Panc1 (cell line): ENCODE measurements at regions not wholly inside any gene's neighbourhood (a gene's known extent, or its start where the extent isn't known, plus 50 kb on each side); places are given as distances from the start of the nearest gene placed in this dataset.

ENCODE experiments used
- ATAC-seq: fragments of 200-7000 bp; cut with Tn5 transposase; 2 replicates; pipeline ENCODE4 v1.9.1; 2020; ENCODE audit warnings: mild to moderate bottlenecking, moderate library complexity
- BruUV-seq: library from RNA; stranded (reverse); fragments of 400-500 nt; replicated peaks from 2 replicates; lab custom pipeline; 2021; lab: Mats Ljungman, UMichigan
- CTCF ChIA-PET: fragments of 300-600 bp; sonication (Branson Sonifier 250); formaldehyde crosslinking; loops from one replicate; lab custom pipeline; 2022; ENCODE audit warnings: antibody characterized with exemption; lab: Charles Lee
- POLR2A ChIA-PET: fragments of 300-600 bp; sonication (Branson Sonifier 250); formaldehyde crosslinking; loops from one replicate; lab custom pipeline; 2022; ENCODE audit warnings: antibody characterized with exemption; lab: Charles Lee
- DNase-seq: peaks from one replicate; pipeline ENCODE4 v3.0.0-alpha.2; 2010; ENCODE audit warnings: low read depth, low spot score
- H3K27ac ChIP-seq: 2 replicates; pipeline ENCODE4 v1.5.1; 2011; ENCODE audit warnings: mild to moderate bottlenecking, low read length, inconsistent platforms
- H3K27me3 ChIP-seq: fragments of 200-500 bp; sonication (Bioruptor generic); 2 replicates; pipeline ENCODE4 v1.6.0; 2014; ENCODE audit warnings: low read length, inconsistent platforms; ENCODE audit not compliant: control insufficient read depth, insufficient read depth
- H3K36me3 ChIP-seq: fragments of 200-500 bp; sonication (Bioruptor generic); 2 replicates; pipeline ENCODE4 v1.5.1; 2014; ENCODE audit warnings: inconsistent platforms, mild to moderate bottlenecking, low read length, moderate library complexity; ENCODE audit not compliant: control insufficient read depth, insufficient read depth
- H3K4me1 ChIP-seq: 2 replicates; pipeline ENCODE4 v1.5.1; 2011; ENCODE audit warnings: inconsistent platforms, mild to moderate bottlenecking, low read length, moderate library complexity; ENCODE audit not compliant: control insufficient read depth, insufficient read depth
- H3K4me3 ChIP-seq, 2 experiments: 2 replicates each; pipeline ENCODE4 v1.5.1; 2011 to 2012; ENCODE audit warnings: low read depth in 2 of 2, low read length in 2 of 2, mild to moderate bottlenecking in 2 of 2, inconsistent platforms in 1 of 2, moderate library complexity in 1 of 2
- H3K9me3 ChIP-seq: fragments of 200-500 bp; sonication (Bioruptor generic); 2 replicates; pipeline ENCODE4 v1.5.1; 2014; ENCODE audit warnings: low read depth, mild to moderate bottlenecking, inconsistent platforms, low read length, moderate library complexity; ENCODE audit not compliant: control insufficient read depth, insufficient read depth
- CTCF ChIP-seq: fragments of 450-650 bp; IDR thresholded peaks from 2 replicates; pipeline ENCODE4 v1.5.1; 2017; ENCODE audit warnings: mild to moderate bottlenecking
- POLR2AphosphoS5 ChIP-seq: IDR thresholded peaks from 2 replicates; pipeline ENCODE4 v1.6.1; 2012; ENCODE audit warnings: mild to moderate bottlenecking, low read depth, low read length, moderate library complexity
- REST ChIP-seq, 2 experiments: IDR thresholded peaks; 2 replicates each; pipeline ENCODE4 v1.6.1; 2011 to 2012; ENCODE audit warnings: low read depth in 2 of 2, control low read depth in 1 of 2, low read length in 1 of 2, mild to moderate bottlenecking in 1 of 2, moderate library complexity in 1 of 2; ENCODE audit not compliant: insufficient read depth in 1 of 2
- SIN3A ChIP-seq: IDR thresholded peaks from 2 replicates; pipeline ENCODE4 v1.6.1; 2012; ENCODE audit warnings: low read depth, mild to moderate bottlenecking, low read length, moderate library complexity, borderline replicate concordance; ENCODE audit not compliant: insufficient read depth
- TCF7L2 ChIP-seq: IDR thresholded peaks from 2 replicates; pipeline ENCODE4 v1.6.1; 2011; ENCODE audit warnings: mild to moderate bottlenecking, low read depth, low read length, inconsistent platforms
- in situ Hi-C: cut with HindIII; loops from 2 replicates; pipeline ENCODE4 v1.10.0; 2016; ENCODE audit warnings: low sequenced_read_pairs, low pct_unique_long_range_greater_than_20kb
- intact Hi-C: fragments of 100-400 bp; cut with micrococcal nuclease; formaldehyde crosslinking; loops from one replicate; pipeline ENCODE4 v1.10.0; 2022; ENCODE audit not compliant: unreplicated experiment

- ATAC-seq: no peak
These were observed 121.1 kb upstream of the MYO16 start for GRCh38 chr13:108508263-108508662.

GRCh38 chr13:108525827-108526226 is 103.6 kb upstream of the MYO16 start:
- no peaks in the 10 kb centered on the region for H3K9me3 ChIP-seq
- ATAC-seq: no peak
- H3K36me3 ChIP-seq: no peaks in the 10 kb centered on the region
- no peak overlapping the region for H3K27ac ChIP-seq
- no peaks in the 10 kb centered on the region for H3K27me3 ChIP-seq
- intact Hi-C loops (no loop called here), in situ Hi-C loops (no loop called here)
- no peak overlapping the region for H3K4me3 ChIP-seq
- no peak for TF ChIP-seq TCF7L2
- TF ChIP-seq REST (IDR thresholded peaks at IDR 0.05; ENCODE audit: insufficient read depth in 1 of 2, low read depth in 2 of 2, low read length in 1 of 2): no peak
- TF ChIP-seq SIN3A: no peak
- TF ChIP-seq POLR2AphosphoS5: no peak
- no peak for TF ChIP-seq CTCF
- no TSS peak for BruUV-seq
- H3K4me1 ChIP-seq: no peaks in the 10 kb centered on the region
- POLR2A ChIA-PET: no interaction called here
- CTCF ChIA-PET: no interaction called here
- DNase-seq: no peak

More at GRCh38 chr13:108508263-108508662, 121.1 kb upstream of the MYO16 start:
- H3K36me3 ChIP-seq: no peaks in the 10 kb centered on the region
- no peaks in the 10 kb centered on the region for H3K27me3 ChIP-seq
- POLR2A ChIA-PET: no interaction called here
- H3K27ac ChIP-seq: no peak overlapping the region
- intact Hi-C loops (loop anchor here (5.0 kb wide), 1 partner anchor 186 kb away; no protein-coding TSS in a partner anchor), in situ Hi-C loops (no loop called here)
- H3K9me3 ChIP-seq: no peaks in the 10 kb centered on the region
- no peaks in the 10 kb centered on the region for H3K4me1 ChIP-seq
- CTCF ChIA-PET: no interaction called here
- DNase-seq: no peak
- H3K4me3 ChIP-seq: no peak overlapping the region
- TF ChIP-seq SIN3A (no peak), CTCF (peak; percentile 24; the same call in 1 of the 2 replicates)
- no TSS peak for BruUV-seq
